ENCODE measurements at regions not wholly inside any gene's neighbourhood (a gene's known extent, or its start where the extent isn't known, plus 50 kb on each side); places are given as distances from the start of the nearest gene placed in this dataset.

DNA sequence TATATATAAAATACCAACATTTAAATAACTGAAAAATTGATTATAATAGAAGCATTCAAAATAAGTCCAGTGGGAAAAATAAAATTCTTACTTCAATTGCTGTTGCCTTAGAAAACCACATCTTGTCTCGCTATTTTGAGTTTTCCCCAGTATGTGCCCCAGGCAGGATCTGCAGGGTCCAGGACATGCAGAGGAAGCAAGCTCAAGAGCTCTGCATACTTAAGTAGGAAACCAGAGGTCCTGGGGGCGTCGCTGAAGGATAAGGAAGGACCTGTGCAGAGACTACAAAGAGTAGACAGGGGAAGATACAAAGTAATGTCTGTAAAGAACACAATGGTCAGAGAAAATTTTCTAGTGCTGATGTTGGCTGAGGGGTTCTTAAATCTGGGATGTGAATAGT lies 310.5 kb upstream of the EMCN start (continued):
- TF ChIP-seq, protein P1, sequence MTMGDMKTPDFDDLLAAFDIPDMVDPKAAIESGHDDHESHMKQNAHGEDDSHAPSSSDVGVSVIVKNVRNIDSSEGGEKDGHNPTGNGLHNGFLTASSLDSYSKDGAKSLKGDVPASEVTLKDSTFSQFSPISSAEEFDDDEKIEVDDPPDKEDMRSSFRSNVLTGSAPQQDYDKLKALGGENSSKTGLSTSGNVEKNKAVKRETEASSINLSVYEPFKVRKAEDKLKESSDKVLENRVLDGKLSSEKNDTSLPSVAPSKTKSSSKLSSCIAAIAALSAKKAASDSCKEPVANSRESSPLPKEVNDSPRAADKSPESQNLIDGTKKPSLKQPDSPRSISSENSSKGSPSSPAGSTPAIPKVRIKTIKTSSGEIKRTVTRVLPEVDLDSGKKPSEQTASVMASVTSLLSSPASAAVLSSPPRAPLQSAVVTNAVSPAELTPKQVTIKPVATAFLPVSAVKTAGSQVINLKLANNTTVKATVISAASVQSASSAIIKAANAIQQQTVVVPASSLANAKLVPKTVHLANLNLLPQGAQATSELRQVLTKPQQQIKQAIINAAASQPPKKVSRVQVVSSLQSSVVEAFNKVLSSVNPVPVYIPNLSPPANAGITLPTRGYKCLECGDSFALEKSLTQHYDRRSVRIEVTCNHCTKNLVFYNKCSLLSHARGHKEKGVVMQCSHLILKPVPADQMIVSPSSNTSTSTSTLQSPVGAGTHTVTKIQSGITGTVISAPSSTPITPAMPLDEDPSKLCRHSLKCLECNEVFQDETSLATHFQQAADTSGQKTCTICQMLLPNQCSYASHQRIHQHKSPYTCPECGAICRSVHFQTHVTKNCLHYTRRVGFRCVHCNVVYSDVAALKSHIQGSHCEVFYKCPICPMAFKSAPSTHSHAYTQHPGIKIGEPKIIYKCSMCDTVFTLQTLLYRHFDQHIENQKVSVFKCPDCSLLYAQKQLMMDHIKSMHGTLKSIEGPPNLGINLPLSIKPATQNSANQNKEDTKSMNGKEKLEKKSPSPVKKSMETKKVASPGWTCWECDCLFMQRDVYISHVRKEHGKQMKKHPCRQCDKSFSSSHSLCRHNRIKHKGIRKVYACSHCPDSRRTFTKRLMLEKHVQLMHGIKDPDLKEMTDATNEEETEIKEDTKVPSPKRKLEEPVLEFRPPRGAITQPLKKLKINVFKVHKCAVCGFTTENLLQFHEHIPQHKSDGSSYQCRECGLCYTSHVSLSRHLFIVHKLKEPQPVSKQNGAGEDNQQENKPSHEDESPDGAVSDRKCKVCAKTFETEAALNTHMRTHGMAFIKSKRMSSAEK (CRISPR knock-in tag; IDR thresholded peaks at IDR 0.05; ENCODE audit: borderline replicate concordance), result no peak
- TF ChIP-seq E2F1 (CRISPR knock-in tag; IDR thresholded peaks at IDR 0.05) (no peak), TP53 (CRISPR knock-in tag; IDR thresholded peaks at IDR 0.05) (no peak), ZNF138 (CRISPR knock-in tag; conservative IDR thresholded peaks at IDR 0.05) (no peak), GABPB1 (CRISPR knock-in tag; IDR thresholded peaks at IDR 0.05) (no peak), ZNF263 (CRISPR knock-in tag; IDR thresholded peaks at IDR 0.05; ENCODE audit: low read depth) (no peak)
- TF ChIP-seq, protein P2, sequence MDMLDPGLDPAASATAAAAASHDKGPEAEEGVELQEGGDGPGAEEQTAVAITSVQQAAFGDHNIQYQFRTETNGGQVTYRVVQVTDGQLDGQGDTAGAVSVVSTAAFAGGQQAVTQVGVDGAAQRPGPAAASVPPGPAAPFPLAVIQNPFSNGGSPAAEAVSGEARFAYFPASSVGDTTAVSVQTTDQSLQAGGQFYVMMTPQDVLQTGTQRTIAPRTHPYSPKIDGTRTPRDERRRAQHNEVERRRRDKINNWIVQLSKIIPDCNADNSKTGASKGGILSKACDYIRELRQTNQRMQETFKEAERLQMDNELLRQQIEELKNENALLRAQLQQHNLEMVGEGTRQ (CRISPR knock-in tag; IDR thresholded peaks at IDR 0.05), result no peak

DNA sequence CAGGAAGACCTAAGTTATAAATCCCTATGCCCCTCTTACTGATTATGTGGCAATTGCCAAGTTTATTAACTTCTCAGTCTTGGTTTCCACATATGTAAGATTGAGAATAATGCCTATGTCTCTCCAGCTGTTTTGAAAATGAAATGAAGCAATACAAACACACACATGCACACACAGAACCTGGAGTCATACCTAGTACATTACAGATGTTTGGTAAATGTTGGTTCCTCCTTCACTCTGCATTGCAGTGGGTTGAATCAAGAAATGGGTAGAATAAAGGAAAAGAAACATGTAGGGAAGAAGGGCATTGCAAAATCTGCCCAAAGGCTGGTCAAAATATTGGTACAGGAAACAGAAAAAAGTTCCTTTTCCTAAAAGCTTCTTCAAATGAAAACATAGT lies 309.9 kb upstream of the EMCN start:
- TF ChIP-seq ZNF671 (CRISPR knock-in tag; IDR thresholded peaks at IDR 0.05) (no peak), TEAD4 (CRISPR knock-in tag; IDR thresholded peaks at IDR 0.05) (no peak), GABPB1 (CRISPR knock-in tag; IDR thresholded peaks at IDR 0.05) (no peak), RORB (CRISPR knock-in tag; IDR thresholded peaks at IDR 0.05) (no peak), PRDM15 (CRISPR knock-in tag; IDR thresholded peaks at IDR 0.05) (no peak)
- no peaks in the 10 kb centered on the region for H3K27me3 Mint-ChIP-seq (ENCODE audit: low read depth)
- POLR2A ChIA-PET, result no interaction called here
- CTCF ChIA-PET, result no interaction called here
- peaks cover 17% of the 10 kb centered on the region for H3K36me3 Mint-ChIP-seq
- H3K4me3 Mint-ChIP-seq, result no peak overlapping the region
- H3K27ac Mint-ChIP-seq, result no peak overlapping the region
- peaks cover 26% of the 10 kb centered on the region for H3K9me3 Mint-ChIP-seq
- no peak for ATAC-seq
- no peak for DNase-seq (ENCODE audit: low spot score)
- peaks cover 11% of the 10 kb centered on the region for H3K4me1 Mint-ChIP-seq

DNA sequence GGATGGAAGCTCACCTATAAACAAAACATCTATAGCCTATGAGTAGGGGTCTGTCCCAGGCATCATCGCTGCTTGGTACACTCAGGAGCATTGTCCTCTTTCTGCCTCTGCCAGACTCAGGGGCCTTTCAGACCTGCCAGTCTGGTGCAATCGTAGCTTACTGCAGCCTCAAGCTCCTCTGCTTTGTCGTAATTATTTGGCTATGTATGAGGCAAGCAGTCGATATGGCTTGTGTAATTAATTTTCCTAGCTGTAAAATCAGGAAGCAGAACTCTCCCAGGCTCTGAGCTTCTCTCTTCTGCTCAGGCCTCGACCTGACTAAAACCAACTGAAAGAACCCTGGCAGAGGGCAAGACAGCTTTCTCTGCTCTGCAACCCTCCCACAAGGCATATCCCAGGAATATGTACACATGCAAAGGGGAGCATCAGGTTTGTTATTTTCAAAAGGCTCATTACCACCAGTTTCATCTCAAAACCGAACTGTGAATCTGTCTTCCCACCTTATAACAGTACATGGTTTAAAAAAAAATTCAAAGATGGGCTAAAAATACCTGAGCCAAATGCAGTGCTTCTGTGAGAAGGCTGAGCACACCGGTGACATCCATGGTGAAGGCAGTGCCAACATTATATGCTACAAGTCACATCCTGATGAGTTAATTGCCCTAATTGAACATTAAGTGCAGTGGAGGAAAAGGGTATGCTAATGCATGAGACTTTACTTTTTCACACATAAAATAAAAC lies 309.2 kb upstream of the EMCN start:
- peaks cover 17% of the 10 kb centered on the region for H3K36me3 Mint-ChIP-seq
- no peak for DNase-seq (ENCODE audit: low spot score)
- POLR2A ChIA-PET, result no interaction called here
- peaks cover 11% of the 10 kb centered on the region for H3K4me1 Mint-ChIP-seq
- H3K27ac Mint-ChIP-seq, result no peak overlapping the region
- H3K9me3 Mint-ChIP-seq, result peaks cover 26% of the 10 kb centered on the region
- no peak for ATAC-seq
- CTCF ChIA-PET, result no interaction called here
- no peaks in the 10 kb centered on the region for H3K27me3 Mint-ChIP-seq (ENCODE audit: low read depth)
- no peak overlapping the region for H3K4me3 Mint-ChIP-seq
- TF ChIP-seq, protein P3, sequence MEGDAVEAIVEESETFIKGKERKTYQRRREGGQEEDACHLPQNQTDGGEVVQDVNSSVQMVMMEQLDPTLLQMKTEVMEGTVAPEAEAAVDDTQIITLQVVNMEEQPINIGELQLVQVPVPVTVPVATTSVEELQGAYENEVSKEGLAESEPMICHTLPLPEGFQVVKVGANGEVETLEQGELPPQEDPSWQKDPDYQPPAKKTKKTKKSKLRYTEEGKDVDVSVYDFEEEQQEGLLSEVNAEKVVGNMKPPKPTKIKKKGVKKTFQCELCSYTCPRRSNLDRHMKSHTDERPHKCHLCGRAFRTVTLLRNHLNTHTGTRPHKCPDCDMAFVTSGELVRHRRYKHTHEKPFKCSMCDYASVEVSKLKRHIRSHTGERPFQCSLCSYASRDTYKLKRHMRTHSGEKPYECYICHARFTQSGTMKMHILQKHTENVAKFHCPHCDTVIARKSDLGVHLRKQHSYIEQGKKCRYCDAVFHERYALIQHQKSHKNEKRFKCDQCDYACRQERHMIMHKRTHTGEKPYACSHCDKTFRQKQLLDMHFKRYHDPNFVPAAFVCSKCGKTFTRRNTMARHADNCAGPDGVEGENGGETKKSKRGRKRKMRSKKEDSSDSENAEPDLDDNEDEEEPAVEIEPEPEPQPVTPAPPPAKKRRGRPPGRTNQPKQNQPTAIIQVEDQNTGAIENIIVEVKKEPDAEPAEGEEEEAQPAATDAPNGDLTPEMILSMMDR (IDR thresholded peaks at IDR 0.05), result no peak
- TF ChIP-seq, protein P4, sequence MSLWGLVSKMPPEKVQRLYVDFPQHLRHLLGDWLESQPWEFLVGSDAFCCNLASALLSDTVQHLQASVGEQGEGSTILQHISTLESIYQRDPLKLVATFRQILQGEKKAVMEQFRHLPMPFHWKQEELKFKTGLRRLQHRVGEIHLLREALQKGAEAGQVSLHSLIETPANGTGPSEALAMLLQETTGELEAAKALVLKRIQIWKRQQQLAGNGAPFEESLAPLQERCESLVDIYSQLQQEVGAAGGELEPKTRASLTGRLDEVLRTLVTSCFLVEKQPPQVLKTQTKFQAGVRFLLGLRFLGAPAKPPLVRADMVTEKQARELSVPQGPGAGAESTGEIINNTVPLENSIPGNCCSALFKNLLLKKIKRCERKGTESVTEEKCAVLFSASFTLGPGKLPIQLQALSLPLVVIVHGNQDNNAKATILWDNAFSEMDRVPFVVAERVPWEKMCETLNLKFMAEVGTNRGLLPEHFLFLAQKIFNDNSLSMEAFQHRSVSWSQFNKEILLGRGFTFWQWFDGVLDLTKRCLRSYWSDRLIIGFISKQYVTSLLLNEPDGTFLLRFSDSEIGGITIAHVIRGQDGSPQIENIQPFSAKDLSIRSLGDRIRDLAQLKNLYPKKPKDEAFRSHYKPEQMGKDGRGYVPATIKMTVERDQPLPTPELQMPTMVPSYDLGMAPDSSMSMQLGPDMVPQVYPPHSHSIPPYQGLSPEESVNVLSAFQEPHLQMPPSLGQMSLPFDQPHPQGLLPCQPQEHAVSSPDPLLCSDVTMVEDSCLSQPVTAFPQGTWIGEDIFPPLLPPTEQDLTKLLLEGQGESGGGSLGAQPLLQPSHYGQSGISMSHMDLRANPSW (CRISPR knock-in tag; conservative IDR thresholded peaks at IDR 0.05; ENCODE audit: low read depth), result no peak
- TF ChIP-seq FOXK1 (CRISPR knock-in tag; IDR thresholded peaks at IDR 0.05), result no peak
